H1 (cell line): ENCODE measurements at regions not wholly inside any gene's neighbourhood (a gene's known extent, or its start where the extent isn't known, plus 50 kb on each side); places are given as distances from the start of the nearest gene placed in this dataset.

Experiments
- CTCF ChIA-PET: fragments of 300-600 bp; sonication (Branson Sonifier 250); formaldehyde crosslinking; loops from one replicate; lab custom pipeline; 2021; ENCODE audit not compliant: partially characterized antibody; lab: Charles Lee
- POLR2A ChIA-PET: fragments of 300-600 bp; sonication (Branson Sonifier 250); formaldehyde crosslinking; loops from one replicate; lab custom pipeline; 2021; ENCODE audit warnings: inconsistent platforms; ENCODE audit not compliant: partially characterized antibody; lab: Charles Lee
- DNase-seq, 2 experiments: peaks; one replicate each; pipeline versions ENCODE4 v3.0.0 to v3.0.0-alpha.2; 2010 to 2022; ENCODE audit warnings: low spot score in 2 of 2, low read depth in 1 of 2, mixed read lengths in 1 of 2
- FAIRE-seq: peaks from 2 replicates; lab custom pipeline; 2011; peaks lifted over from hg19 to GRCh38; lab: Jason Lieb, UNC
- H2AFZ ChIP-seq: 2 replicates; pipeline ENCODE4 v1.8.1; 2012; ENCODE audit warnings: low read length, inconsistent platforms
- H2AK5ac ChIP-seq: 2 replicates; pipeline ENCODE4 v1.6.1; 2013; ENCODE audit warnings: low read depth, low read length
- H2BK120ac ChIP-seq: replicated peaks from 2 replicates; pipeline ENCODE3; 2013; ENCODE audit warnings: low read depth, low read length, inconsistent platforms
- H2BK12ac ChIP-seq: 2 replicates; pipeline ENCODE4 v1.6.1; 2013; ENCODE audit warnings: low read depth, low read length
- H2BK15ac ChIP-seq: 2 replicates; pipeline ENCODE4 v1.6.1; 2013; ENCODE audit warnings: low read length
- H2BK20ac ChIP-seq: 2 replicates; pipeline ENCODE4 v1.6.1; 2013; ENCODE audit warnings: low read length
- H2BK5ac ChIP-seq: 2 replicates; pipeline ENCODE4 v1.6.1; 2013; ENCODE audit warnings: low read depth, low read length
- H3K14ac ChIP-seq: 2 replicates; pipeline ENCODE4 v1.6.1; 2013; ENCODE audit warnings: inconsistent platforms; ENCODE audit not compliant: insufficient read length
- H3K18ac ChIP-seq: 2 replicates; pipeline ENCODE4 v1.6.1; 2013; ENCODE audit warnings: low read length; ENCODE audit errors: extremely low read depth
- H3K23ac ChIP-seq: 2 replicates; pipeline ENCODE4 v1.6.1; 2013; ENCODE audit warnings: inconsistent platforms; ENCODE audit not compliant: insufficient read length
- H3K23me2 ChIP-seq: 2 replicates; pipeline ENCODE4 v1.6.1; 2013; ENCODE audit warnings: low read depth, low read length
- H3K27ac ChIP-seq: 2 replicates; pipeline ENCODE4 v1.6.1; 2011; ENCODE audit warnings: low read depth, low read length, inconsistent platforms
- H3K27me3 ChIP-seq, 4 experiments: replicated peaks in 1 of 4; 1 replicate in 1 of 4; 2 replicates in 3 of 4; pipeline versions ENCODE4 v1.6.1 to v1.8.1; 2011 to 2013; ENCODE audit warnings: low read length in 3 of 4, mild to moderate bottlenecking in 3 of 4, inconsistent platforms in 2 of 4, mixed read lengths in 2 of 4, moderate library complexity in 1 of 4; ENCODE audit not compliant: control insufficient read depth in 3 of 4, insufficient read depth in 3 of 4; ENCODE audit errors: extremely low read depth in 1 of 4
- H3K36me3 ChIP-seq, 4 experiments: 2 replicates each; pipeline versions ENCODE4 v1.6.1 to v1.8.1; 2011 to 2013; ENCODE audit warnings: mild to moderate bottlenecking in 4 of 4, low read length in 3 of 4, moderate library complexity in 2 of 4, control low read depth in 1 of 4, inconsistent platforms in 1 of 4; ENCODE audit not compliant: insufficient read depth in 4 of 4, control insufficient read depth in 2 of 4
- H3K4ac ChIP-seq: replicated peaks from 2 replicates; pipeline ENCODE3; 2013; ENCODE audit warnings: low read length, low read depth, mixed read lengths, inconsistent platforms; ENCODE audit not compliant: insufficient read length
- H3K4me1 ChIP-seq, 4 experiments: replicated peaks in 1 of 4; 1 replicate in 1 of 4; 2 replicates in 3 of 4; pipeline versions ENCODE4 v1.6.1 to v1.8.1; 2011 to 2013; ENCODE audit warnings: low read length in 3 of 4, inconsistent platforms in 2 of 4, mixed read lengths in 1 of 4; ENCODE audit not compliant: insufficient read depth in 4 of 4, control insufficient read depth in 3 of 4
- H3K4me2 ChIP-seq, 2 experiments: 2 replicates each; pipeline versions ENCODE4 v1.6.1 to v1.8.1; 2011 to 2013; ENCODE audit warnings: low read depth in 2 of 2, low read length in 2 of 2, control low read depth in 1 of 2, inconsistent platforms in 1 of 2, mild to moderate bottlenecking in 1 of 2; ENCODE audit not compliant: insufficient read depth in 1 of 2
- H3K4me3 ChIP-seq, 4 experiments: fragments of 200-600, 300-600 bp in 1 of 4; sonication (generic), shearing (Covaris generic), sonication (Bioruptor Twin) in 1 of 4; 2 replicates each; pipeline versions ENCODE4 v1.5.1 to v1.8.1; 2011 to 2016; ENCODE audit warnings: low read length in 4 of 4, low read depth in 3 of 4, control low read depth in 2 of 4, inconsistent platforms in 2 of 4, mild to moderate bottlenecking in 2 of 4, mixed read lengths in 1 of 4, moderate library complexity in 1 of 4; ENCODE audit not compliant: insufficient read depth in 2 of 4; ENCODE audit errors: extremely low read depth in 1 of 4
- H3K56ac ChIP-seq: replicated peaks from 2 replicates; pipeline ENCODE3; 2013; ENCODE audit warnings: low read depth, mild to moderate bottlenecking, mixed read lengths, low read length, inconsistent platforms; ENCODE audit not compliant: insufficient read length
- H3K79me1 ChIP-seq: 2 replicates; pipeline ENCODE4 v1.6.1; 2013; ENCODE audit warnings: low read depth, low read length, control low read depth
- H3K79me2 ChIP-seq, 2 experiments: 2 replicates each; pipeline versions ENCODE4 v1.6.1 to v1.8.1; 2012 to 2013; ENCODE audit warnings: low read length in 2 of 2, mild to moderate bottlenecking in 2 of 2, inconsistent platforms in 1 of 2; ENCODE audit not compliant: insufficient read depth in 2 of 2, control insufficient read depth in 1 of 2
- H3K9ac ChIP-seq, 4 experiments: replicated peaks in 1 of 4; 1 replicate in 1 of 4; 2 replicates in 3 of 4; pipeline versions ENCODE4 v1.6.1 to v1.8.1; 2011 to 2013; ENCODE audit warnings: low read depth in 3 of 4, low read length in 3 of 4, control low read depth in 2 of 4, mild to moderate bottlenecking in 2 of 4, moderate library complexity in 2 of 4, inconsistent platforms in 1 of 4; ENCODE audit errors: extremely low read depth in 1 of 4
- H3K9me3 ChIP-seq, 2 experiments: 2 replicates each; pipeline versions ENCODE4 v1.6.1 to v1.8.1; 2012 to 2013; ENCODE audit warnings: mild to moderate bottlenecking in 2 of 2, moderate library complexity in 2 of 2, control low read depth in 1 of 2, inconsistent platforms in 1 of 2, low read depth in 1 of 2, low read length in 1 of 2, mixed read lengths in 1 of 2; ENCODE audit not compliant: insufficient read depth in 2 of 2
- H4K20me1 ChIP-seq, 2 experiments: replicated peaks in 1 of 2; 2 replicates each; pipeline versions ENCODE3 to v1.8.1; 2011 to 2013; ENCODE audit warnings: inconsistent platforms in 2 of 2, low read length in 2 of 2, mild to moderate bottlenecking in 1 of 2; ENCODE audit not compliant: insufficient read depth in 2 of 2, control insufficient read depth in 1 of 2
- H4K5ac ChIP-seq: 2 replicates; pipeline ENCODE4 v1.6.1; 2013; ENCODE audit warnings: low read length, low read depth, mixed read lengths, inconsistent platforms; ENCODE audit not compliant: insufficient read length
- H4K8ac ChIP-seq: 2 replicates; pipeline ENCODE4 v1.8.0; 2013; ENCODE audit warnings: mild to moderate bottlenecking, moderate library complexity, low read length, inconsistent platforms; ENCODE audit not compliant: insufficient read depth; ENCODE audit errors: extremely low read depth
- H4K91ac ChIP-seq: replicated peaks from 2 replicates; pipeline ENCODE3; 2013; ENCODE audit warnings: low read length, mixed read lengths, inconsistent platforms; ENCODE audit not compliant: insufficient read length
- CREB1 ChIP-seq: IDR thresholded peaks from 2 replicates; pipeline ENCODE4 v1.6.1; 2012; ENCODE audit warnings: inconsistent platforms
- TCF12 ChIP-seq: IDR thresholded peaks from 2 replicates; pipeline ENCODE4 v1.6.1; 2011; ENCODE audit warnings: low read depth, mild to moderate bottlenecking, low read length
- WGBS, 2 experiments: shearing (Covaris generic) in 1 of 2; methylation state at CpG; one replicate each; pipeline versions ENCODE4 v1.1.6 to v1.1.7; 2013 to 2015; ENCODE audit warnings: low lambda C conversion rate in 2 of 2, mixed read lengths in 2 of 2, inconsistent platforms in 1 of 2, low coverage in 1 of 2, missing lambda C conversion rate in 1 of 2; ENCODE audit not compliant: insufficient replicate concordance in 2 of 2, insufficient coverage in 1 of 2, insufficient read length in 1 of 2; ENCODE audit errors: extremely low coverage in 1 of 2, missing lambda C conversion rate in 1 of 2; 5-methylcytosine and 5-hydroxymethylcytosine counted together

GRCh38 chr18:75812761-75813160, 385.3 kb upstream of the SMIM21 start:
- no peak overlapping the region for H3K18ac ChIP-seq
- TF ChIP-seq CREB1 = no peak
- TF ChIP-seq TCF12 = no peak

More at GRCh38 chr18:75812761-75813160, 385.3 kb upstream of the SMIM21 start:
- Histone ChIP-seq H3K23me2 (no peaks in the 10 kb centered on the region; the same call in 1 of the 2 replicates), H3K4me1 (peaks cover 0 to 3% (median 0%) of the 10 kb centered on the region in 4 experiments; a peak in 1 of 7 replicates), H4K5ac (no peak overlapping the region), H4K91ac (no peak overlapping the region), H3K9ac (no peak overlapping the region), H2BK12ac (no peak overlapping the region), H3K9me3 (no peaks in the 10 kb centered on the region), H2AFZ (no peak overlapping the region), H3K4me2 (no peak overlapping the region), H3K56ac (no peak overlapping the region), H3K79me2 (no peaks in the 10 kb centered on the region), H2BK15ac (no peak overlapping the region), H3K23ac (no peak overlapping the region), H3K4ac (no peak overlapping the region), H3K79me1 (no peaks in the 10 kb centered on the region), H3K4me3 (no peak overlapping the region), H3K27me3 (no peaks in the 10 kb centered on the region), H2AK5ac (no peak overlapping the region), H4K20me1 (no peaks in the 10 kb centered on the region), H3K36me3 (no peaks in the 10 kb centered on the region), H2BK120ac (no peak overlapping the region), H3K27ac (no peak overlapping the region), H2BK5ac (no peak overlapping the region), H3K14ac (no peak overlapping the region), H4K8ac (no peak overlapping the region), H2BK20ac (no peak overlapping the region)
- FAIRE-seq = no peak
- ChIA-PET POLR2A (no interaction called here), CTCF (interaction anchor here (0.6 to 1.2 kb wide), 2 partner anchors 338 to 379 kb away, joined by 3 read pairs; no protein-coding TSS in a partner anchor)
- no peak for DNase-seq
- whole genome bisulfite sequencing, 2 experiments = 98% methylated on average over 8 of the region's 8 CpGs; no CpG with 5 or more reads in 1 of the 2 experiments
